Ishikawa (cell line): ENCODE measurements at regions not wholly inside any gene's neighbourhood (a gene's known extent, or its start where the extent isn't known, plus 50 kb on each side); places are given as distances from the start of the nearest gene placed in this dataset.

Source experiments
- CEBPB ChIP-seq: IDR thresholded peaks from 2 replicates; pipeline ENCODE4 v1.6.1; 2012
- CREB1 ChIP-seq: IDR thresholded peaks from 2 replicates; pipeline ENCODE4 v1.6.1; 2012; ENCODE audit warnings: low read depth
- EGR1 ChIP-seq: IDR thresholded peaks from 2 replicates; pipeline ENCODE4 v1.6.1; 2012
- EP300 ChIP-seq: IDR thresholded peaks from 2 replicates; pipeline ENCODE4 v1.6.1; 2012; ENCODE audit warnings: borderline replicate concordance
- FOXM1 ChIP-seq: IDR thresholded peaks from 2 replicates; pipeline ENCODE4 v1.6.1; 2012; ENCODE audit warnings: low read depth, borderline replicate concordance
- MAX ChIP-seq: IDR thresholded peaks from 2 replicates; pipeline ENCODE4 v1.6.1; 2012
- NFIC ChIP-seq: IDR thresholded peaks from 2 replicates; pipeline ENCODE4 v1.6.1; 2012
- RAD21 ChIP-seq: IDR thresholded peaks from 2 replicates; pipeline ENCODE4 v1.6.1; 2012; ENCODE audit warnings: low read depth
- REST ChIP-seq: IDR thresholded peaks from 2 replicates; pipeline ENCODE4 v1.6.1; 2012; ENCODE audit warnings: low read depth, mild to moderate bottlenecking
- TAF1 ChIP-seq: IDR thresholded peaks from 2 replicates; pipeline ENCODE4 v1.6.1; 2012; ENCODE audit warnings: low read depth, mild to moderate bottlenecking
- TCF12 ChIP-seq: IDR thresholded peaks from 2 replicates; pipeline ENCODE4 v1.6.1; 2012; ENCODE audit warnings: low read depth
- TEAD4 ChIP-seq: IDR thresholded peaks from 2 replicates; pipeline ENCODE4 v1.6.1; 2012
- USF1 ChIP-seq: IDR thresholded peaks from 2 replicates; pipeline ENCODE4 v1.6.1; 2012
- YY1 ChIP-seq: IDR thresholded peaks from 2 replicates; pipeline ENCODE4 v1.6.1; 2012; ENCODE audit warnings: low read depth
- ZBTB7A ChIP-seq: IDR thresholded peaks from 2 replicates; pipeline ENCODE4 v1.6.1; 2012; ENCODE audit warnings: low read depth

GRCh38 chr4:155489271-155489670 lies 112.5 kb upstream of the MAP9 start:
- TF ChIP-seq RAD21 (no peak), TEAD4 (no peak), EP300 (no peak), CREB1 (no peak), FOXM1 (no peak), NFIC (no peak), EGR1 (no peak), CEBPB (no peak), REST (no peak), ZBTB7A (no peak), YY1 (no peak), USF1 (no peak), MAX (no peak), TCF12 (no peak)

- TF ChIP-seq MAX, result no peak
- TF ChIP-seq TAF1, result no peak
- no peak for TF ChIP-seq USF1
- no peak for TF ChIP-seq CREB1
- no peak for TF ChIP-seq TEAD4
- no peak for TF ChIP-seq RAD21
- no peak for TF ChIP-seq YY1
- no peak for TF ChIP-seq FOXM1
- no peak for TF ChIP-seq EGR1
- TF ChIP-seq ZBTB7A, result no peak
- no peak for TF ChIP-seq CEBPB
- no peak for TF ChIP-seq EP300
- TF ChIP-seq REST, result no peak
- TF ChIP-seq NFIC, result no peak
- TF ChIP-seq TCF12, result no peak
These were observed 111.9 kb upstream of the MAP9 start for GRCh38 chr4:155488691-155489090.

- TF ChIP-seq EP300 (no peak), TAF1 (no peak), TEAD4 (no peak), MAX (no peak), ZBTB7A (no peak), CEBPB (no peak), NFIC (no peak), TCF12 (no peak), USF1 (no peak), FOXM1 (no peak), YY1 (no peak), RAD21 (no peak), EGR1 (no peak), CREB1 (no peak), REST (no peak)
These were observed 110.4 kb upstream of the MAP9 start for GRCh38 chr4:155487210-155487609.

- no peak for TF ChIP-seq TAF1
- no peak for TF ChIP-seq CREB1
- no peak for TF ChIP-seq TEAD4
- no peak for TF ChIP-seq ZBTB7A
- no peak for TF ChIP-seq CEBPB
- TF ChIP-seq REST, result no peak
- TF ChIP-seq EP300, result no peak
- TF ChIP-seq TCF12, result no peak
- TF ChIP-seq USF1, result no peak
- TF ChIP-seq MAX, result no peak
- no peak for TF ChIP-seq NFIC
- no peak for TF ChIP-seq FOXM1
- TF ChIP-seq RAD21, result no peak
- no peak for TF ChIP-seq EGR1
- TF ChIP-seq YY1, result no peak
These were observed 104.4 kb upstream of the MAP9 start for GRCh38 chr4:155481150-155481549.
